ENCODE measurements at regions not wholly inside any gene's neighbourhood (a gene's known extent, or its start where the extent isn't known, plus 50 kb on each side); places are given as distances from the start of the nearest gene placed in this dataset.

GRCh38 chrY:19134426-19134825 is 360.9 kb upstream of the HSFY2 start:
- no peak for DNase-seq

- DNase-seq = no peak
Observed at GRCh38 chrY:19130569-19131358, 357.2 kb upstream of the HSFY2 start.

GRCh38 chrY:19126889-19127288 is 353.4 kb upstream of the HSFY2 start:
- DNase-seq = no peak

- no peak for DNase-seq
Observed at GRCh38 chrY:19124609-19125008, 351.1 kb upstream of the HSFY2 start.

- no peak for DNase-seq
Observed at GRCh38 chrY:19122450-19122849, 348.9 kb upstream of the HSFY2 start.

GRCh38 chrY:19098349-19098748 is 324.8 kb upstream of the HSFY2 start:
- DNase-seq = no peak

GRCh38 chrY:19095460-19095859 is 321.9 kb upstream of the HSFY2 start:
- no peak for DNase-seq

GRCh38 chrY:19083006-19083405 is 309.5 kb upstream of the HSFY2 start:
- no peak for DNase-seq

GRCh38 chrY:19077698-19078113 is 304.2 kb upstream of the HSFY2 start:
- DNase-seq = no peak

- DNase-seq = no peak
Observed at GRCh38 chrY:19076846-19077697, 303.5 kb upstream of the HSFY2 start.

GRCh38 chrY:19075471-19076253 is 302.1 kb upstream of the HSFY2 start:
- DNase-seq = no peak

- DNase-seq = no peak
Observed at GRCh38 chrY:19067435-19067834, 293.9 kb upstream of the HSFY2 start.

GRCh38 chrY:19066447-19067190 is 293.1 kb upstream of the HSFY2 start:
- no peak for DNase-seq

GRCh38 chrY:19065119-19065518 is 291.6 kb upstream of the HSFY2 start:
- no peak for DNase-seq

GRCh38 chrY:19059733-19060132 is 286.2 kb upstream of the HSFY2 start:
- DNase-seq = no peak

- DNase-seq = no peak
Observed at GRCh38 chrY:19058831-19059370, 285.4 kb upstream of the HSFY2 start.

GRCh38 chrY:19056138-19056469 is 282.6 kb upstream of the HSFY2 start:
- no peak for DNase-seq

- no peak for DNase-seq
Observed at GRCh38 chrY:19055232-19056137, 281.9 kb upstream of the HSFY2 start.

- no peak for DNase-seq
Observed at GRCh38 chrY:19053806-19054205, 280.3 kb upstream of the HSFY2 start.

- DNase-seq = no peak
Observed at GRCh38 chrY:19051021-19051420, 277.5 kb upstream of the HSFY2 start.

- DNase-seq = no peak
Observed at GRCh38 chrY:19042984-19043442, 269.5 kb upstream of the HSFY2 start.

Data from cortex of kidney (tissue), 1 donor.